A549 (cell line): ENCODE measurements at regions not wholly inside any gene's neighbourhood (a gene's known extent, or its start where the extent isn't known, plus 50 kb on each side); places are given as distances from the start of the nearest gene placed in this dataset.

Experiments used
- ATAC-seq, 2 experiments: fragments of 200-7000 bp in 1 of 2; fragments of >200 bp in 1 of 2; cut with Nextera tagmentation in 1 of 2; cut with Tn5 transposase in 1 of 2; 3 replicates each; pipeline versions ENCODE4 v1.8.0 to v1.9.1; 2018 to 2020; ENCODE audit warnings: mild to moderate bottlenecking in 1 of 2, moderate library complexity in 1 of 2
- CTCF ChIA-PET: fragments of 300-600 bp; sonication (Branson Sonifier 250); formaldehyde crosslinking; extraction: SDS; loops from one replicate; lab custom pipeline; 2021; ENCODE audit warnings: antibody characterized with exemption, inconsistent platforms; lab: Yijun Ruan, JAX
- POLR2A ChIA-PET: fragments of 350-600 bp; formaldehyde crosslinking; extraction: SDS; loops from one replicate; lab custom pipeline; 2021; ENCODE audit warnings: antibody characterized with exemption, inconsistent platforms; lab: Yijun Ruan, JAX
- DNase-seq, 2 experiments: peaks; one replicate each; pipeline versions ENCODE4 v3.0.0 to v3.0.0-alpha.2; 2011 to 2016; ENCODE audit warnings: low read depth in 1 of 2, low spot score in 1 of 2
- FAIRE-seq: peaks from 2 replicates; lab custom pipeline; 2011; peaks lifted over from hg19 to GRCh38; lab: Jason Lieb, UNC
- H3K27ac ChIP-seq, 2 experiments: fragments of >200 bp; sonication (Bioruptor Twin); formaldehyde crosslinking; 3 replicates each; pipeline ENCODE4 v1.5.1; 2016 to 2017
- H3K4me1 ChIP-seq: fragments of >200 bp; sonication (Bioruptor Twin); formaldehyde crosslinking; 3 replicates; pipeline ENCODE4 v1.6.1; 2016
- H3K4me2 ChIP-seq: fragments of >200 bp; sonication (Bioruptor Twin); formaldehyde crosslinking; 3 replicates; pipeline ENCODE4 v1.6.1; 2016
- H3K4me3 ChIP-seq: fragments of >200 bp; sonication (Bioruptor Twin); formaldehyde crosslinking; 3 replicates; pipeline ENCODE4 v1.5.1; 2016
- H3K9me3 ChIP-seq: fragments of >200 bp; sonication (Bioruptor Twin); formaldehyde crosslinking; 3 replicates; pipeline ENCODE4 v1.6.1; 2016
- ATOH8 ChIP-seq: fragments of 250-450 bp; sonication (Bioruptor Pico); IDR thresholded peaks from 2 replicates; pipeline ENCODE4 v1.5.0; 2020; ENCODE audit warnings: low read depth, mild to moderate bottlenecking, moderate library complexity
- CHD2 ChIP-seq: fragments of 150-350 bp; IDR thresholded peaks from 2 replicates; pipeline ENCODE4 v1.6.1; 2014; ENCODE audit warnings: low read length; ENCODE audit not compliant: partially characterized antibody
- EHMT2 ChIP-seq: fragments of 200-600 bp; sonication (generic); IDR thresholded peaks from 2 replicates; pipeline ENCODE4 v1.6.1; 2016; ENCODE audit warnings: antibody characterized with exemption, low read depth, mild to moderate bottlenecking, moderate library complexity
- GATA3 ChIP-seq: IDR thresholded peaks from 2 replicates; pipeline ENCODE4 v1.6.1; 2012; ENCODE audit warnings: borderline replicate concordance
- HDAC2 ChIP-seq: fragments of 200-600 bp; sonication (generic); IDR thresholded peaks from 2 replicates; pipeline ENCODE4 v1.6.1; 2016
- HEYL ChIP-seq: fragments of 250-450 bp; sonication (Bioruptor Pico); IDR thresholded peaks from 2 replicates; pipeline ENCODE4 v1.8.0; 2021; ENCODE audit warnings: mild to moderate bottlenecking, moderate library complexity
- MAZ ChIP-seq: fragments of 150-350 bp; IDR thresholded peaks from 2 replicates; pipeline ENCODE4 v1.6.1; 2014; ENCODE audit warnings: antibody characterized with exemption, low read depth, low read length, borderline replicate concordance
- NPAS2 ChIP-seq: fragments of 250-450 bp; sonication (Bioruptor Pico); IDR thresholded peaks from 2 replicates; pipeline ENCODE4 v1.8.0; 2022; ENCODE audit warnings: mild to moderate bottlenecking, moderate library complexity, borderline replicate concordance
- PBX3 ChIP-seq: IDR thresholded peaks from 2 replicates; pipeline ENCODE4 v1.6.1; 2012
- RAD21 ChIP-seq, 2 experiments: fragments of >200 bp in 1 of 2; sonication (Bioruptor Twin) in 1 of 2; formaldehyde crosslinking in 1 of 2; IDR thresholded peaks in 1 of 2; conservative IDR thresholded peaks in 1 of 2; 2 replicates in 1 of 2; 3 replicates in 1 of 2; pipeline ENCODE4 v1.6.1; 2012 to 2018; ENCODE audit warnings: inconsistent platforms in 1 of 2
- RCOR1 ChIP-seq: fragments of 150-350 bp; IDR thresholded peaks from 2 replicates; pipeline ENCODE4 v1.6.1; 2014; ENCODE audit warnings: antibody characterized with exemption, low read length, low read depth
- REST ChIP-seq: fragments of 200-600 bp; sonication (generic); IDR thresholded peaks from 2 replicates; pipeline ENCODE4 v1.6.1; 2016; ENCODE audit warnings: antibody characterized with exemption, mild to moderate bottlenecking, moderate library complexity
- SREBF2 ChIP-seq: fragments of 450-650 bp; IDR thresholded peaks from 2 replicates; pipeline ENCODE4 v1.6.1; 2014; ENCODE audit warnings: mild to moderate bottlenecking, moderate library complexity
- TP53 ChIP-seq: fragments of 250-450 bp; sonication (Bioruptor Pico); IDR thresholded peaks from 2 replicates; pipeline ENCODE4 v1.5.0; 2021; ENCODE audit warnings: mild to moderate bottlenecking, moderate library complexity
- ZNF302 ChIP-seq: fragments of 250-450 bp; sonication (Bioruptor Pico); IDR thresholded peaks from 2 replicates; pipeline ENCODE4 v1.9.0; 2021; ENCODE audit warnings: inconsistent platforms, mild to moderate bottlenecking, moderate library complexity
- ZSCAN20 ChIP-seq: fragments of 250-450 bp; sonication (Bioruptor Pico); IDR thresholded peaks from 2 replicates; pipeline ENCODE4 v1.8.0; 2022; ENCODE audit warnings: mild to moderate bottlenecking, moderate library complexity
- WGBS: methylation state at CpG from one replicate; pipeline ENCODE4 v1.1.6; 2017; ENCODE audit errors: missing lambda C conversion rate; 5-methylcytosine and 5-hydroxymethylcytosine counted together

GRCh38 chr6:11326116-11326515, 93.6 kb upstream of the NEDD9 start:
- Histone ChIP-seq H3K27ac (peak overlapping the region in 1 of 2 experiments; percentile 54; a peak in 3 of 6 replicates), H3K4me1 (peaks cover 24% of the 10 kb centered on the region), H3K4me2 (no peak overlapping the region), H3K4me3 (no peak overlapping the region), H3K9me3 (no peaks in the 10 kb centered on the region)
- no peak for TF ChIP-seq ZNF302 (CRISPR knock-in tag)
- TF ChIP-seq REST: no peak
- no peak for TF ChIP-seq EHMT2
- TF ChIP-seq NPAS2 (CRISPR knock-in tag): no peak
- TF ChIP-seq CHD2: no peak
- no peak for TF ChIP-seq SREBF2
- no peak for TF ChIP-seq RCOR1
- no peak for TF ChIP-seq HEYL (CRISPR knock-in tag)
- TF ChIP-seq TP53 (CRISPR knock-in tag): no peak
- no peak for TF ChIP-seq GATA3
- no peak for TF ChIP-seq ATOH8 (CRISPR knock-in tag)
- TF ChIP-seq MAZ: no peak
- TF ChIP-seq RAD21 (conservative IDR thresholded peaks at IDR 0.05 in 1 of 2, IDR thresholded peaks at IDR 0.05 in 1 of 2): no peak
- ATAC-seq (no peak), DNase-seq (no peak), FAIRE-seq (no peak)
- CTCF ChIA-PET: no interaction called here
- 89% methylated on average over 2 of the region's 2 CpGs for WGBS
- POLR2A ChIA-PET: no interaction called here

- POLR2A ChIA-PET: no interaction called here
- peak overlapping the region; percentile 21; the same call in 1 of the 3 replicates for H3K4me2 ChIP-seq
- H3K4me1 ChIP-seq: peaks cover 32% of the 10 kb centered on the region
- no peaks in the 10 kb centered on the region for H3K9me3 ChIP-seq
- no peak for TF ChIP-seq PBX3
- no peak for TF ChIP-seq HDAC2
- TF ChIP-seq ZSCAN20 (CRISPR knock-in tag): no peak
- WGBS: 92% methylated on average over 6 of the region's 6 CpGs
- DNase-seq (no peak), ATAC-seq (no peak), FAIRE-seq (no peak)
- peak overlapping the region; percentile 59 to 96 for H3K27ac ChIP-seq
- CTCF ChIA-PET: interaction anchor here (4.5 kb wide), 1 partner anchor 171 kb away, joined by 16 read pairs; no protein-coding TSS in a partner anchor
- no peak overlapping the region for H3K4me3 ChIP-seq
Observed at GRCh38 chr6:11324453-11325015, 92.1 kb upstream of the NEDD9 start.
